Fibroblast of skin of back (primary cell): ENCODE measurements at regions not wholly inside any gene's neighbourhood (a gene's known extent, or its start where the extent isn't known, plus 50 kb on each side); places are given as distances from the start of the nearest gene placed in this dataset.

Experiments
- DNase-seq: peaks from one replicate; pipeline ENCODE4 v3.0.0-alpha.2; 2013

GRCh38 chrY:15689994-15690393 lies 1165.7 kb downstream of the NLGN4Y start:
- peak; percentile 40 for DNase-seq

GRCh38 chrY:15702131-15702530 lies 1177.8 kb downstream of the NLGN4Y start:
- no peak for DNase-seq

DNA sequence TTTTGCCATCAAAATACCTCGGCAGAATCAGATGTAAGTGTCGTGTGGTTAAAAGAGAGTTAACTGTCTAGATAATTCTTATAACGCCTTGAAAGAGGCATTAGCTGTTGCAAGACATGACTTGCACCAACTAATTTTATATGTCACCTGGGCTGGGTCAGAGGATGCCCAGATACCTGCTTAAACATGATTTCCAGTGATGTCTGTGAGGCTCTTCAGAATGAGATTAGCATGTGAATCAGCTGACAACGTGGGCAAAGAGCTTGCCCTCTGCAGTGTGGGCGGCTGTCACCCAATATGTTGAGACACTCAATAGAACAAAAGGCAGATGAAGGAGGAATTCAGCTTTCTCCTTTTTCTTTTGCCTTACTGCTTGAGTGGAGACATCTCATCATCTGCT lies 1180.6 kb downstream of the NLGN4Y start:
- DNase-seq = no peak

- DNase-seq = peak; percentile 50
These were observed 1225.5 kb downstream of the NLGN4Y start for GRCh38 chrY:15749533-15750433.

DNA sequence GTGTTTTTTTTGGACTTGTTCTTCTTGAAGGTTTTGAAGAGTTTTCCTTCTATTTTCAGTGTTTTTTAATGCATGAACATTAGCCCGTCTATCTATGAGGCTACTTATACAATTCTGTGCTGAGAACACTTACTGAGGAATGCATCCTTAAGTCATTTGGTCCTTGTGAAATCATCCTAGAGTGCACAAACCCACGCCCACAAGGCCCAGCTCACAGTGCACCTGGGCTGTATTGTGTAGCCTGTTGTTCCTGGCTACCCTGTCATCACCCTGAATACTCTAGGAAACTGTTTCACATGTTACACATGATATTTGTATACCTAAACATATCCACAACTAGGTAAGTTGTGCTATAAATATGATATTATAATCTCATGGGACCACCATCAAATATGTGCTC lies 1226.7 kb downstream of the NLGN4Y start:
- DNase-seq = no peak

- no peak for DNase-seq
These were observed 1231.9 kb downstream of the NLGN4Y start for GRCh38 chrY:15756266-15756665.

GRCh38 chrY:15773579-15773978 lies 1249.2 kb downstream of the NLGN4Y start:
- no peak for DNase-seq

GRCh38 chrY:15775880-15776279 lies 1251.6 kb downstream of the NLGN4Y start:
- DNase-seq = no peak

- DNase-seq = no peak
These were observed 1255.6 kb downstream of the NLGN4Y start for GRCh38 chrY:15779891-15780290.

DNA sequence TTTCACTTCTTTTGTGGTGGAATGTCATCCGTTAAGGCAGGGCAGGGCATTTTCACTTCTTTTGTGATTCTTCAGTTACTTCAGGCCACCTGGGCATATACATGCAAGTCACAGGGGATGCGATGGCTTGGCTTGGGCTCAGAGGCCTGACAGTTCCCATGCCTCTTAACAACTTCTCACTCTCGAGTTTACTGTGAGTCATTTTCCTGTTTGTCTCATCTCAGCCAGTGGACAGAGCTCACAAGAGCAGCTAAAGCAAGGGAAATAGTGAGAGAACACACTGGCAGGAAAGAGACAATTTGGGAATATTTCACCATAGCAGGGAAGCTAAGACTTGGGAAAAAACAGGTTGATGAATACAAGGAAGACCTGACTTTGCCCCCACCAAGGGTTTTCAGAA lies 1275.7 kb downstream of the NLGN4Y start:
- DNase-seq = no peak

DNA sequence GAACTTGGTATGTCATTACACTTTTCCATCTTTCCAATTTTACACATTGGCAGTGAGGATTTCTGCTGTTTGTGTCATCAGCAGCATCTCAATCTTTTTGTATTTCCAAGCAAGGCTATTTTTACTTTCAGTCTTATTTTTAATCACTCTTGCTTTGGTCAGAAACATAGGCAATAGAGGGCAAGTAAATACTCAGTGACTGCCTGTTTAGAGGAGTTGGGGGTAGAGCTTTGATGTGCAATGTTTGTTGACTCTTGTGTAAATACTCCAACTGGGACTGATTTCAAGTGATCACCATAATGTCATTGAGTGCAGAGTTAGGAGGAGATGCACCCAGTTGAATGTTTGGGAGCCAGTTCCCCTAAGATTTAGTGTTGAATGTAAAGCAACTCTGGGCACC lies 1281.7 kb downstream of the NLGN4Y start:
- DNase-seq = no peak

- DNase-seq = no peak
These were observed 1289.9 kb downstream of the NLGN4Y start for GRCh38 chrY:15814241-15814640.
